ENCODE measurements at regions not wholly inside any gene's neighbourhood (a gene's known extent, or its start where the extent isn't known, plus 50 kb on each side); places are given as distances from the start of the nearest gene placed in this dataset.

DNA sequence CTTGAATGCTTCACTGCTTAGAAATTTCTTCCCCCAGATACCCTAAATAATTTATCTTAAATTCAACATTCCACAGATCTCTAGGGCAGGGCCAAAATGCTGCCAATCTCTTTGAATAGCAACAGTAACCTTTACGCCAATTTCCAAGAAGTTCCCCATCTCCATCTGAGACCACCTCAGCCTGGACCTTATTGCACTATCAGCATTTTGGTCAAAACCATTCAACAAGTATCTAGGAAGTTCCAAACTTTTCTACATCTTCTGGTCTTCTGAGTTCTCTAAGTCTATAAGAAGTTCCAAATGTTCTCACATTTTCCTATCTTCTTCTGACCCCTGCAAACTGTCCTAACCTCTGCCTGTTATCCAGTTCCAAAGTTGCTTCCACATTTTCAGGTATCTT is 1306.9 kb upstream of the SORCS1 start:
- in situ Hi-C loops (cut with HindIII; ENCODE audit: low sequenced_read_pairs) = no loop called here

DNA sequence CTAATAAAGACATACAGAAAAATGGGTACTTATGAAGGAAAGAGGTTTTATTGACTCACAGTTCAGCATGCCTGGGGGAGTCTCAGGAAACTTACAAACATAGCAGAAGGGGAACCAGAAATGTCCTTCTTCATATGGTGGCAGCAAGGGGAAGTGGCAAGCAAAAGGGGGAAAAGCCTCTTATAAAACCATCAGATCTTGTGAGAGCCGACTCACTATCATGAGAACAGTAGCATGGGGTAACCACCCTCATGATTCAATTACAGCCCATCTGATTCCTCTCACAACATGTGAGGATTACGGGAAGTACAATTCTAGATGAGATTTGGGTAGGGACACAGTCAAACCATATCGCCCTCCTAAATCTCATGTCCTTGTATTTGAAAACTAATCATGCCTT is 1305.4 kb upstream of the SORCS1 start:
- in situ Hi-C loops (cut with HindIII; ENCODE audit: low sequenced_read_pairs) = no loop called here

DNA sequence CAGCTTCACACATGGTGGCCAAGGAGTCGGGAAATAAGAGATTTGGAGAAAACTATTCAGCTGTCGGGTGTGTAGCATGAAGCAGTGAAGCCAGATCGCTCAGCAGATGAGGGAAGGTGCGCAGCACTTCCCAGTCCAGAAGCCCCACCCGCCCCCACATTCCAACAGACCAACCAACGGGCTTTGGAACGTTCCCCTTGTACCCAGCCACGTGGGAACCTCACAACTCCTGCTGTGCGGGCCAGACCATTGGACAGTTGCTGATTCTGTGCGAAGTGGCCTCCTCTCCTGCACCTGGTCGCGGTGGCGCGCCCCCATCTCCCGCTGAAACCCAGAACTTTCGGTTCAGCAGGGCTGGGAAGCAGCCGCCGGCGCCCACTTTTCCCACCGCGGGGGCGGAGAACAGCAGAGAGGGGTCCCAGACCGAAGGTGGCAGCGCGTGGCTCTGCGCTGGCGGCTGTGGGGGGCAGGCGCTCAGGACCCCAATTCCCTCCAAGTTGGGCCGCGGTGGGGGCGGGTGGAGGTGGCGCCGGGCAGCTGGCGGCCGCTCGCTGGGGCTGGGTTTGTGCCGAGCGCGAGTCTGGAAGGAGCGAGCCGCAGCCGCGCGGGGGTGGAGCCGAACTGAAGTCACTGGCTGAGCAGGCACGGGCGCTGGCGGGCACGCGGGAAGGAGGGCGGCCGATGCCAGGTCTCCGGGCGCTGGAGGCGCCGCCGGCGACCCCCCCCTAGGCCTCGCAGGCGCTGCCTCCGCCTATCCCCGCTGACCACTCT is 1301.5 kb upstream of the SORCS1 start:
- in situ Hi-C loops (cut with HindIII; ENCODE audit: low sequenced_read_pairs) = no loop called here

DNA sequence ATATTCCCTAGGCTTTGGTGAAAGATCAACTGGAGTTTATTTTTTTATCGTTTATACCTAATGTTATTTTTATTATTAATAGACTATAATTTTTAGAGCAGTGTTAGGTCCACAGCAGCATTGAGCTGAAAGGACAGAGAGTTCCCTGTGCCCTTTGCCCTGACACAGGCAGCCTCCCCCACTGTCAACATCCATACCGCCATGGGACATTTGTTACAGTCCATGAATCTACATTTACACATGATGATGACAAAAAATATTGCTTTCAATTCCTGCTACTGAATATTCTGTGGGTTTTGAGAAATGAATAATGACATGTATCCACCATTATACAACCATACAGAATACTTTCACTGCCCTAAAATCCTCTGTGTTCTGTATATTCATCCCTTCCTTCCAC is 1297.5 kb upstream of the SORCS1 start:
- in situ Hi-C loops (cut with HindIII; ENCODE audit: low sequenced_read_pairs) = no loop called here

DNA sequence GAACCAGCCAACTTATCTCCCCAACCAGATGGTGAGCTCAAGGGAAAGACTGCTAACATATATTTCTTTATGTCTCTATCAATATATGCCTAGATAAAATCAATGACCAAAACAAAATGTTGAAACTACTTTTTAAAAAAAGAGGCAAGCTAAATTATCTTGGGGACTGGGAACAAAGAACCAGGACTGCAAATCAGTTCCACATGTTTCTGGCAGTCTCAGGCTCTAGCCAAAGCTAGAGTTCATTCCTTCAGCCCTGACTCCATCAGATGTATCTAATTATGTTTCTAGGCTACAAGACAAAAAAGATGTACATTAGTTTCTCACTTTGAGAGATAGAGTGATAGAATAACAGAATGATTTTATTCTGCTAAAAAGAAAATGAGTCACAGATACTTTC is 1290.3 kb upstream of the SORCS1 start:
- in situ Hi-C loops (cut with HindIII; ENCODE audit: low sequenced_read_pairs) = no loop called here

DNA sequence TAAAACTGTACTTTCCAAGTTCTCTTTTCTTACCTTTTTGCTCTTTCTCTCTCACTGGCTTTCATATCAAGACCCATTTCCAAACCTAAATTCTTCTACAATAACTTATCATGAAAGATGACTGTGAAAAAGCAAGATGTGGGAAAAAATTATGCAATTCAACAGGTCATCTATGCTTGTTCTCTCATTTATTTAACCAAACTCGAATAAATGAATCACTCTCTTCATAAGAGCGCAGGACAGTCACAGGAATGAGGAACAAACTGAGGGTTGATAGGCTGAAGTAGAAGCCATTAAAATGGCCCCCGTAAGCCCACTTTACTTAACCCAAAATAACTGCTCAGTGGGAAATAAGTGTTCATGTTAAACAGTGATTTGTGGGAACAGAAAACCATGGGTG is 1289.7 kb upstream of the SORCS1 start:
- in situ Hi-C loops (cut with HindIII; ENCODE audit: low sequenced_read_pairs) = no loop called here

DNA sequence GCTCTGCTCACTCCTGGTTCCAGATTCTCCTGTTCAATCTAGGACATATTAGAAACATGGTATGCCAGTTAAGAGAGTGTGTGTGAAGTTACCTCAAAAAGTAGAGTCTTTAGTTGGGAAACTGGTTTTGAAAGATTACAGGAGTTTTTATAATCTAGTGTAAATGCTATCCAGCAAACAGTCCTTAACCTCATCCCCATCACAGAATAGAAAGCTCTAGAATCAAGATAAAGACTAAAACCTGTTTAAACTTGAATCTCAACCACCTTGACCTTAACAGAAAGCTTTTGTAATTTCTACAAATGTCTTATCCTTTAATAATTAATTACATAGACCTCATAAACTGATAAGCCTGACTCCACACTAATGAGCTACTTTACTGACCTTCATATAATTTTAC is 1288.7 kb upstream of the SORCS1 start:
- in situ Hi-C loops (cut with HindIII; ENCODE audit: low sequenced_read_pairs) = no loop called here

DNA sequence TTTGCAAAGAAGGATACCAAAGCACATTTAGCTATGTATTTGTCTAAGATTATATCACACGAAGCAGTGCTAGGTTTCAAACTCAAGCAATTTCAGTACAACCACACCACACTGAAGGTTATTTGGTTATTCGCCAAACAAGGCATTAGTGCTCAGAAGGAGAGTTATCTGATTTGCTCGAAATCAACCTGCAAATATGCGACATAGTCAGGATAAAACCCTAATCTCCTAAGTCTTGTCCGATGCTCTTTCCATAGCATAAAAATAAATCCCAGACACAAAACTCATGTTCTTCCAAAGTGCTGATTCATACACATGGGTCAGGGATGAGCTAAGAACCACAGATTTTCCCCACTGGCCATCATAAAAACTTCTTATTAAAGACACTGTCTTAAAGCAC is 1288.0 kb upstream of the SORCS1 start:
- in situ Hi-C loops (cut with HindIII; ENCODE audit: low sequenced_read_pairs) = no loop called here

DNA sequence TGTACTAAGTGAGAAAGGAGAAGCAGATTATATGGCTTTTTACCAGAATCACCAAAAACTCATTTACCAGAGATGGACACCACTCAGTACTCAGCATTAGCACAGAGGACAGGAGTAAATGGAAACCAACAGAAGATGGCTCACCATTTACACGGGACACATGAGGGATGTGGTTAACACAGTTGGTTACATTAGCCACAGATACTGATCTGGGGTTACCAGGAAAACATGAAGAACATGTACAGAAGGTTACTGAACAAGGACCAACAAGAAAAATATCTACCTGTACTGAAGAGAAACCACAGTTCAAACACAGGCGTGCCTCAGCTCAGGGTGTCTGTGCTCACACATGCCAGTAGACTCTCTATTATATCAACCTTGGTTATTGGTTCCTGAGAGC is 1285.8 kb upstream of the SORCS1 start:
- in situ Hi-C loops (cut with HindIII; ENCODE audit: low sequenced_read_pairs) = no loop called here

DNA sequence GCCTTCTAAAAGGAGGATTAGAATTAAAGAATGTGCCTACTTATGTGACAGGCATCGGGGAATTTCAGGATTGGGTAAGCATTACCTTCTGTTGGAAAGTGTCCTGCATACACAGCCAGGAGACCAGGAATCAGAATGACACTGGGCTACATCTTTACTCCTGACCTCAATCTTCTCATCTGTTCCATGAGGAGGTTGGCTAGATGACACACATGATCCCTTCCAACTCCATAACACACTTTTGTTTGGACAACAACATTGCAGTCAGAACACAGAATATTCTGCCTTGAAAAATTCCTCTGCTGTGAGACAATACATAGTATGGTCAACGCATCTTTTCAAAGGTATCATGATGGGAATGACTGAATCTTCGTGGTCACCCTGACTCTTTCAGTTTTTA is 1281.2 kb upstream of the SORCS1 start:
- in situ Hi-C loops (cut with HindIII; ENCODE audit: low sequenced_read_pairs) = no loop called here

DNA sequence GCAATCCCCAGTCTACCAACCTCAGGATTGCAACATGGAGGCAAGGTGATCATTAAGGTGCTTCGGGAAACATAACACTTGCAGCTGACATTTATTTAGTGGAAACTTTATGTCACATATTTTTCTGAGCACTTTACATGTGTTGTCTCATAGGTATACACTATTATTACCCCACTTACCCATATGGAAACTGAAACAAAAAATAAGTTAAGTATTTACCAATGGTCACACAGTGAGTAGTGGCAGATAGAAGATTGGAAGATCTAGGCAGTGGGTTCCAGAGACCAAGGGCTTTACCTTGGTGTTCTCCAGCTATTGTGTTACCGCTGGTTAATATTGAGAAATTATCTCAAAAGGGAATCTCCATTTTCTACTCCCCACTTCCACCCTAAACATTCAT is 1279.1 kb upstream of the SORCS1 start:
- in situ Hi-C loops (cut with HindIII; ENCODE audit: low sequenced_read_pairs) = no loop called here

DNA sequence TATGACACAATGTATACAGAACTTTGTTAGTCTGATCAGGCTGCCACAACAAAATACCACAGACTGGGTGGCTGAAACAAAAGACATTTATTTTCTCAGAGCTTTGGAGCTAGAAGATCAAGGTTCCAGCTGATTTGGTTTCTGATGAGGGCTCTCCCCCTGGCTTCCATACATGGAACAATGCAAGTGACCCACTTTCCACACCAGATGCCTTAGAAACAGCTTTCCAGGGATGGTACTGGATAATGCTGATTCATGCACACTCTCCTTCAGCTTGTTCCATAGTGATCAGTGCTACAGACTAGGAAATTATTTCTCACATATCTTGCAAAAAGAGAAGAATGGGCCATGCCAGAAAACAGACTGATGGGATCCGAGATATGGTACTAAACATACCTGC is 1274.9 kb upstream of the SORCS1 start:
- in situ Hi-C loops (cut with HindIII; ENCODE audit: low sequenced_read_pairs) = no loop called here

DNA sequence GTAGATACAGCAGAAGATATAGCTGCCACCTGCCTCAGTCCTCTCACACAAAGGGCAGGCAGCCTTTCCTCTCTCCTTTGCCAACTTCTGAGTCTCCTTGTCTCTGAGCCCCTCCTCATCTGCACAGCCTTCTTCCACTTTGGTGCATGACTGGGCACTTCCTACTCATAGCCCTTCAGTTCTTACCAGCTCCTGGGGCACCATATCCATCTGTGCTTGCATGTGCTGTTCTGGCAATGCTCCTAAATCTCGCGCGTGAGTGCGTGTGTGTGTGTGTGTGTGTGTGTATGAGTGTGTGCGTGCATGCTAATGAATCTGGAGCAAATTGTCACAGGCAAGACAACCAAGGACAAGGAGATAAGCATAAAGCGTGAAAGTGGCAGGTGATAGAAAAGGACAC is 1271.6 kb upstream of the SORCS1 start:
- in situ Hi-C loops (cut with HindIII; ENCODE audit: low sequenced_read_pairs) = no loop called here

DNA sequence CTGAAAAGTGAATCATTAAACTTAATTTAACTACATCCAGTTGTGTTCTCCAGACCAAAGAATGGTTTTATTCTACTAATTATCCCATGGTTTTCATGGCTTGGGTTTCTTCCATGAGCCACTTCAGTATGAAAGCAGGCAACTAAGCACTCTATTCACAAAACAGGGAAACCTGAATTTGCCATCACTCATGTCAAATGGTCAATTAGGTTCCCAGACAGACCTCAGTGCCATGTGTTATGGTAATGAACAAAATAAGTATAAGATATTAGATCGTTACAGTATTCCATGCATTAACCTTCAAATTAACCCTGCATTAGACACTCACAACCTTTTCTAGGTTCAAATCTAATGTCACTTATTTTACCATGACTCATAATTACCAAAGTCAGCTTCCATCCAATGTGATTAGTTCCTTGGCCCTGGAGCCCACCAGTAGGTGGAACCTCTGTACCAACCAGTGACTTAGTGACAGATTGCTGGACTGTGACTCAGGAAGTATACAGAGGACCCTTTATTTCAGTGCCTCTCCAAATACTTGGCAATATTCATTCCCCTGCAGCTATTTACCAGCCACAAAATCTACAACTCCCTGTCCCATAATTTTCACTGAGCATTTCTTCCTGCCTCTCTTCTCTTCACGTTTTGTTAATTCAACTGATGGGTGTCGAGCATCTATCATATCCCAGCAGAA is 1270.2 kb upstream of the SORCS1 start:
- in situ Hi-C loops (cut with HindIII; ENCODE audit: low sequenced_read_pairs) = no loop called here

DNA sequence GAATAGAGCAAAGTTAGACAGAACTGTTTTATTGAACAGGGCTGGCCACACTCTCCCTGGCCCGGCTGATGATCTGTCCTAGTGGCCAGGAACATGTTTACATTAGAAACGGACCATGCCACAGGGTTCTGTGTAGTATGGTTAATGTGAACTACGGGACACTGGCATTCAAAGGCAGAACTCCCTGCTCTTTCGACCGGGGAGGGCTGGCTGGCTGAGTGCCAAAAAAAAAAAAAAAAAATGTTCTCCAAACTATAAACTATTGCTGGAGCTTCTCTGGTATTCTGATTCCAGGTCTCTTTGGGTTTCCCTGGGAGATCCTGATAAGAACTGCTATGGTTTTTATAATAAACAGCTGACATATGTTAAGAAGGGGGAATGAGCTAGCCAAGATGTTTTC is 1262.6 kb upstream of the SORCS1 start:
- in situ Hi-C loops (cut with HindIII; ENCODE audit: low sequenced_read_pairs) = no loop called here

DNA sequence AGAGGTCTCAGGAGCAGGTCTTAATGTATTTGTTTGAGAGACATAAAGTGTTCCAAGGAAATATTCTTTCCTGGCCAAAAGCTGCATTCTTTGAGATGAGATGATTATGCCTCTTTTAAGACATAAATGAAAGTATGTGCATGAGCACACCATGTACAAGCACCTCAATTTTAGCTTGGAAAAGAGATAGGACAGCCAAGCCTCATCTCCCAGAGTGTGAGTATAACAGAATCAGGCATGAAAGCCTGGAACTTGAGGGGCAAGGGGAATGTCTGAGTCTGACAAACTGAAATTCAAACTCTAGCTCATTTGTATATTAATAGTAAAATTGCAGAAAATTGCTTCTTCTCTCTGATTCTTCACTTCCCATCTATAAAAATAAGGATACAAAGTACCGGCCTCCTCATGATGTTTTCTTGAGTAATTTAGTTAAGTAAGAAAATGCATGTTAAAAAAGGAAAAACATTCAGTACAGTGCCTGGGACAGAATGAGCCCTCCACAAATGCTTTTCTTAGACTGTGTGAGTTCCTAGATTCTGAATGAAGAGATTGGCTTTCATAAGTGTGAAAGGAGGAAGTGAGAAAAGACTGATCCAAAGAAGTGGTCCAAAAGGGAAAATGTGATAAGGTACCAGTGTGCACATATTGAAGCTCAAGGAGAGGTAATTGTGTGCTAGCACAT is 1260.9 kb upstream of the SORCS1 start:
- in situ Hi-C loops (cut with HindIII; ENCODE audit: low sequenced_read_pairs) = no loop called here

DNA sequence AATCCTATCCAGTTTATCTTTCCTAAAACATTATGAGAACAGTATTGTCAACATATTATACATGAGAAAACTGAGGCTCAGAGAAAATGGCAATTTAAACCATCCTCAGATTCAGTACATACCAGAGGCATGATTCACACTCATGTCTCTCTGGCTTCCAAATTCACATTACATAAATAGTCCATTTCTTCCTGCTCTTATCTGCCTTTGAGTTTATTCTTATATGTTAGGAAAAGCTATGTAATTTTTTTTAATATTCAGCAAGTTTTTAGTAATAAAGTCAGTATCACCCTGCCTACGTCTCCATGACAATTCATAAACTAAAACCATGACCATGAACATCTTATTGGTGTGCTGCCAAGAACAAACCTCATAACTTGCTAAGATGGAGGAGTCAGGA is 1260.2 kb upstream of the SORCS1 start:
- in situ Hi-C loops (cut with HindIII; ENCODE audit: low sequenced_read_pairs) = no loop called here

DNA sequence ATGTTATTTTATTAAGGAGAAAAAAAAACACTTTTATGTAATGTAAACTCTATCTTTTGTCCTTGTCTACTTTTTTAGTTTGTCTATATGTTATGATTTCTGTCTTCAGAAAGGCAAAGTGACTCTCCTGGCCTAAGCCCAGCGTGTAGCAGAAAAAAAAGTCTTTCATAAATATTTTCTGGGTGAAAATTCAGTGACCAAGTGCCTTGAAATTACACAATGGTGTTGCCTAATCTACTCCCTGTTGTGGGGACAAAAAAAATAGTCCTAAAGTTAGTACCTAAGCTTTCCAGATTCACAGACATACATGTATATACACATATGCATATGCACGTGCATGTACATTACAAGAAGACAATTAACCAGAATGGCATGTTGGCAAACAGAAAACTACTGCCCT is 1257.8 kb upstream of the SORCS1 start:
- in situ Hi-C loops (cut with HindIII; ENCODE audit: low sequenced_read_pairs) = no loop called here

DNA sequence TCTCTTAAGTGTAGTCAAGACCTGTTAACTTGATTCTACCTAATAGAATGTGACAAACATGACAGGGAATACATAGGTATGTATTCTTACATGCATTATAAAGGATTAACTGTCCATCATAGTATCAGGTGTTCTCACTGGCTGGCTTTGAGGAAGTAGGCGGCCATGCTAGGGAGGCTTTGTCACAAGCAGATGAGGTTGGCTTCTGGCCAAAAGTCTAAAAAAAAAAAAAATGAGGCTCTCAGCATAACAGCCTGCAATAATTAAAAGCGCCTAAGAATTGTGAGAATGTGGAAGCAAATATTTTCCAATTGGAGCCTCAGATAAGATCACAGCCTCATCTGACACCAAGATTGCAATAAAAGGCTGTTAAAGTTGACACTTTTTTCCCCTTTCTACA is 1256.8 kb upstream of the SORCS1 start:
- in situ Hi-C loops (cut with HindIII; ENCODE audit: low sequenced_read_pairs) = no loop called here

DNA sequence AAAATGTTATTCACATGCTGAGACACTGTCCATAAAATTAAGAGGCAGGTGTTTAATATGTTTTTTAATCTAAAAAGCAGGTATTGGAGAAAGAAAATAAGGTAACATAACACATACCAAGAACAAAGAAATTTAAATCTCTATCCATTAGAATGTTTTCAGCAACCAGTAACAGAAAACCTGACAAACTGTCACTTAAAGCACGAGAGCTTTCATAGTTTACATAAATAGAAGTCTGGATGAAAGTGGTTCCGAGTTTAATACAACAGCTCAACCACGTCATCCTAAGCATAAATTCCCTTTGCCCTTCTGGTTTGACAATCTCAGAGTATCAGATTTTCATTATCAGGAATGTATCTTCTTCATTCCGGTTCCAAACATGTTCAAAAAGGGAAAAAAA is 1249.4 kb upstream of the SORCS1 start:
- in situ Hi-C loops (cut with HindIII; ENCODE audit: low sequenced_read_pairs) = no loop called here

DNA sequence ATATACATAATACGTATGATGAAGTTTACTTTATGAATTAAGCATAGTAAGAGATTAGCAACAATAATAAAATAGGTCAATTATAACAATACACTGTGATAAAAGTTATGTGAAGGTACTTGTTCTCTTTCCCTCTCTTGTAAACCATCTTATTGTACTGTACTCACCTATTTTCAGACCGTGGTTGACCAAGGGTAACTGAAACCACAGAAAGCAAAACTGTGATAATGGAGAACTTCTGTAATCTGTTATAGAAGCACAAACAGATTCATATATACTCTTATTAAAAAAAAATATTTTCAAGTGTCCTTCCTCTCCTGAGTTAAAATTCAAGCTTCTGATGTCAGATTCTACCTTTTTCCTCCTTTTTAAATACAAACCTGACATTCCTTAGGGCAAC is 1247.8 kb upstream of the SORCS1 start:
- in situ Hi-C loops (cut with HindIII; ENCODE audit: low sequenced_read_pairs) = no loop called here

DNA sequence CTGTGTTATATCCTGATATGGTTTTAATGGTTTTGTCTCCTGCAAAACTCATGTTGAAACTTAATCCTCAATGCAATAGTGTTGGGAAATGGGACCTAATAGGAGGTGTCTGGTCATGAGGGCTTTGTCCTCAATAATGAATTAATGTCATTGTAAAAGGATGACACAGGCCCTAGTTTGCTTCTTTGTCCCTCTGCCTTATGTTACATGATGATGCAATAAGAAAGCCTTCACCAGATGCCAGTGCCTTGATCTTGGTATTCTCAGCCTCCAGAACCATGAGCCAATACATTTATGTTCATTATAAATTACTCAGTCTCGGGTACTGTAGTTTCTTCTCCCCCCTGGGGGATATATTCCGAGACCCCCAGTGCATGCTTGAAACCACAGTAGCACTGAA is 1247.4 kb upstream of the SORCS1 start:
- in situ Hi-C loops (cut with HindIII; ENCODE audit: low sequenced_read_pairs) = no loop called here

All from endothelial cell of hepatic sinusoid (primary cell).